ENCODE measurements at regions not wholly inside any gene's neighbourhood (a gene's known extent, or its start where the extent isn't known, plus 50 kb on each side); places are given as distances from the start of the nearest gene placed in this dataset.

DNA sequence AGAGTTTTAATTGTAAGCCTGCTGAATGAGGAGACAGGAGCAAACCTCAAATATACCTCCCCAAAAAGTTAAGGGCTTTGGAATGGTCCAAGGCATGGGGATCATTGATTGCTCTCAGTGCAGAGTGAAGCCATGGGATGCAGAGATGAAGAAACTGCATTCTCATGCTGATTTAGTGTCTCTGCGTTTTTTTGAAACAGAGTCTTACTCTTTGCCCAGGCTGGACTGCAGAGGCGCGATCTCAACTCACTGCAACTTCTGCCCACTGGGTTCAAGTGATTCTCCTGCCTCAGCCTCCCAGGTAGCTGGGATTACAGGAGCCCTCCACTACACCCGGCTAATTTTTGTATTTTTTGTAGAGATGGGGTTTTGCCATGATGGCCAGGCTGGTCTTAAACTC lies 99.3 kb upstream of the ETV3 start:
- TF ChIP-seq POLR2A (IDR thresholded peaks at IDR 0.05) = no peak
- TF ChIP-seq, protein P1, sequence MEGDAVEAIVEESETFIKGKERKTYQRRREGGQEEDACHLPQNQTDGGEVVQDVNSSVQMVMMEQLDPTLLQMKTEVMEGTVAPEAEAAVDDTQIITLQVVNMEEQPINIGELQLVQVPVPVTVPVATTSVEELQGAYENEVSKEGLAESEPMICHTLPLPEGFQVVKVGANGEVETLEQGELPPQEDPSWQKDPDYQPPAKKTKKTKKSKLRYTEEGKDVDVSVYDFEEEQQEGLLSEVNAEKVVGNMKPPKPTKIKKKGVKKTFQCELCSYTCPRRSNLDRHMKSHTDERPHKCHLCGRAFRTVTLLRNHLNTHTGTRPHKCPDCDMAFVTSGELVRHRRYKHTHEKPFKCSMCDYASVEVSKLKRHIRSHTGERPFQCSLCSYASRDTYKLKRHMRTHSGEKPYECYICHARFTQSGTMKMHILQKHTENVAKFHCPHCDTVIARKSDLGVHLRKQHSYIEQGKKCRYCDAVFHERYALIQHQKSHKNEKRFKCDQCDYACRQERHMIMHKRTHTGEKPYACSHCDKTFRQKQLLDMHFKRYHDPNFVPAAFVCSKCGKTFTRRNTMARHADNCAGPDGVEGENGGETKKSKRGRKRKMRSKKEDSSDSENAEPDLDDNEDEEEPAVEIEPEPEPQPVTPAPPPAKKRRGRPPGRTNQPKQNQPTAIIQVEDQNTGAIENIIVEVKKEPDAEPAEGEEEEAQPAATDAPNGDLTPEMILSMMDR (IDR thresholded peaks at IDR 0.05 in 4 of 5, conservative IDR thresholded peaks at IDR 0.05 in 1 of 5) = no peak

Data from gastrocnemius medialis (tissue), 4 donors.